Cardiac fibroblast (primary cell): ENCODE measurements at regions not wholly inside any gene's neighbourhood (a gene's known extent, or its start where the extent isn't known, plus 50 kb on each side); places are given as distances from the start of the nearest gene placed in this dataset.
A peak's percentile ranks its signal among the peaks of the same experiment; 100 is the strongest.

Source experiments
- DNase-seq, 2 donors: peaks; one replicate each; pipeline versions ENCODE4 v3.0.0 to v3.0.0-alpha.2; 2010; ENCODE audit warnings: low read depth in 2 of 2
- H3K4me3 ChIP-seq, 2 donors: replicated peaks in 1 of 2; 1 replicate in 1 of 2; 2 replicates in 1 of 2; pipeline ENCODE4 v1.5.1; 2011; ENCODE audit warnings: low read depth in 2 of 2, low read length in 2 of 2, mild to moderate bottlenecking in 2 of 2, moderate library complexity in 1 of 2
- TF ChIP-seq, protein P1 (sequence below): IDR thresholded peaks from one replicate; pipeline ENCODE4 v1.5.1; 2011; ENCODE audit warnings: low read depth, mild to moderate bottlenecking, low read length, inconsistent platforms

DNA sequence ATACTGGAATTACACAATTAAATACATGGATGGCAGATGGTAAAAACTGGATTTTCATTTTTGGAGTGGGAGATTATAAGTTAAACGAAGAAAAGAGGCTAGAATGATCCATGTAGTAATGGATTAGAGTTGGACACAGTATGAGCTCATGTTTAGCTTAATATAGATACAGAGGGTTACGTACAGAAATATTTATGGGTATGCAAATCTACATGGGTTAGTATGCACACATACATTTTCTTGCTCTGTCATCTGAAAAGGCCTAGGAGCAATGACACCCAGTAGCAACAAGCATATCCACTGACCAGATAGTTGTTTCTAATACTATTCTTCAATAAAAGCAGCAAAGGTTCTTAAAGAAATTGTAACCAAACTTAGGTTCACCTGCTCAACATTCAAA lies 366.4 kb downstream of the SEMA3D start:
- no peak for DNase-seq
- TF ChIP-seq, protein P1, sequence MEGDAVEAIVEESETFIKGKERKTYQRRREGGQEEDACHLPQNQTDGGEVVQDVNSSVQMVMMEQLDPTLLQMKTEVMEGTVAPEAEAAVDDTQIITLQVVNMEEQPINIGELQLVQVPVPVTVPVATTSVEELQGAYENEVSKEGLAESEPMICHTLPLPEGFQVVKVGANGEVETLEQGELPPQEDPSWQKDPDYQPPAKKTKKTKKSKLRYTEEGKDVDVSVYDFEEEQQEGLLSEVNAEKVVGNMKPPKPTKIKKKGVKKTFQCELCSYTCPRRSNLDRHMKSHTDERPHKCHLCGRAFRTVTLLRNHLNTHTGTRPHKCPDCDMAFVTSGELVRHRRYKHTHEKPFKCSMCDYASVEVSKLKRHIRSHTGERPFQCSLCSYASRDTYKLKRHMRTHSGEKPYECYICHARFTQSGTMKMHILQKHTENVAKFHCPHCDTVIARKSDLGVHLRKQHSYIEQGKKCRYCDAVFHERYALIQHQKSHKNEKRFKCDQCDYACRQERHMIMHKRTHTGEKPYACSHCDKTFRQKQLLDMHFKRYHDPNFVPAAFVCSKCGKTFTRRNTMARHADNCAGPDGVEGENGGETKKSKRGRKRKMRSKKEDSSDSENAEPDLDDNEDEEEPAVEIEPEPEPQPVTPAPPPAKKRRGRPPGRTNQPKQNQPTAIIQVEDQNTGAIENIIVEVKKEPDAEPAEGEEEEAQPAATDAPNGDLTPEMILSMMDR, result no peak

DNA sequence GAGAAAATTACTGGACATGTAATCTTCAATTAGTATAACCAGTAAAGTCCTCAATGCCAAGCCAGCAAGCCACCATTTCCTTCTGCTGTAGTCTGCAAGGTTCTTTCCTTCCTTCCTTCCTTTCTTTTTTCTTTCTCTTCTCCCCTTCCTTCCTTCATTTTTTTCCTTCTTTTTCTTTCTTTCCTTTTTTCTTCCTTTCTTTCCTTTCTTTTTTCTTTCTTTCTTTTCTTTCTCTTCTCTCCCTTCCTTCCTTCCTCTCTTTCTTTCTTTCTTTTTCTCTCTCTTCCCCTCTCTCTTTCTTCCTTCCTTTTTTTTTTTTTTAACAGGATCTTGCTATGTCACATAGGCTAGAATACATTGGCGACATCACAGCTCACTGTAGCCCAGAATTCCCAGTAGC lies 369.8 kb downstream of the SEMA3D start:
- DNase-seq, result no peak
- no peak overlapping the region for H3K4me3 ChIP-seq
- TF ChIP-seq, protein P1, result no peak

More for the DNA sequence above, 366.4 kb downstream of the SEMA3D start:
- H3K4me3 ChIP-seq, result no peak overlapping the region

GRCh38 chr7:84813376-84813775 lies 373.5 kb downstream of the SEMA3D start:
- no peak for DNase-seq
- TF ChIP-seq, protein P1, result no peak
- H3K4me3 ChIP-seq, result no peak overlapping the region

GRCh38 chr7:84812021-84812420 lies 374.8 kb downstream of the SEMA3D start:
- no peak overlapping the region for H3K4me3 ChIP-seq
- TF ChIP-seq, protein P1, result no peak
- DNase-seq, result no peak

DNA sequence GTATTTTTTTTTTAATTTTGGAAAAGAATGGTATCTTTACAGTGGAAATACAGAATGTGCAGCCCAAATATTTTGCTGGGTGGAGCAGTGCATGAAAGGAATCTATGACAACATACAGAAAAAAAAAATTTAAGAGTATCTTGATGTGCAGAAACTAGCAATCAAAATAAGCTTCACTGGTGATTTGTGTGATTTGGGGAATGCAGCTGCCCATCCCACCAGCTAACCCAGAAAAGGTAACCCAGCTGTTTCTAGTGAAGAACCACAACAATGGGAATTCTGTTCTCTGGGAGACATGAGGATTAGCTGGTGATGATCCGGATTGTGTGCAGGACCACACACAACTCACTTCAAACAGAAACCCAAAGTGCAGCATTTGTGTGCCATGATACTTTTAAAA lies 375.5 kb downstream of the SEMA3D start:
- H3K4me3 ChIP-seq, result no peak overlapping the region
- no peak for DNase-seq
- TF ChIP-seq, protein P1, result no peak

DNA sequence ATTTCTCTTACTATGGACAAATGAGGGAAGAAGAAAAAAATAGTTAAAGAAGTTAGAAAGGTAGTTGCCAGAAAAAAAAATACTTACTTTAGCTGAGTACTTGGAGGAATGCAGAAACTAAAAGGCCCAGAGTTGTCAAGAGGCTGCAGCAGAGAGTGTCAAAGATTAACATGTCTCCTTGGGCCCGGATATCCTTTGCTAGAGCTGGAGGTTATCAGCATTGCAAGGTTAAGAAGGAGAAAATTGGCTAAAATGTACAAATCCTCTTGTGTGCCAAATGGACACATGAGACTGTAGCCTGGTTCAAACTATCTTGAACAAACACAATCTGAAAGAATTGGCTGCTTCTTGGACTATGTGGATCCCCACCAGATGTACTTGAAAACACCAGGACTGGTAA lies 377.0 kb downstream of the SEMA3D start:
- no peak overlapping the region for H3K4me3 ChIP-seq
- peak in 1 of 2 donors; percentile 15 for DNase-seq

GRCh38 chr7:84803979-84804378 lies 382.9 kb downstream of the SEMA3D start:
- no peak overlapping the region for H3K4me3 ChIP-seq
- TF ChIP-seq, protein P1, result no peak
- no peak for DNase-seq

More for the DNA sequence above, 377.0 kb downstream of the SEMA3D start:
- TF ChIP-seq, protein P1, result no peak
